Activated CD8-positive, alpha-beta memory T cell treated with anti-CD3 and anti-CD28 coated beads for 48 hours (primary cell): ENCODE measurements at regions not wholly inside any gene's neighbourhood (a gene's known extent, or its start where the extent isn't known, plus 50 kb on each side); places are given as distances from the start of the nearest gene placed in this dataset.
"Not testable (repeated sequence)": the region's sequence is repeated elsewhere in the genome, so short reads cannot be mapped to it uniquely, and the experiment has no call there.

Experiments used
- DNase-seq, 3 experiments: peaks; one replicate each; pipeline ENCODE4 v3.0.0-alpha.2; 2020; ENCODE audit warnings: low read depth in 2 of 3, low spot score in 2 of 3

DNA sequence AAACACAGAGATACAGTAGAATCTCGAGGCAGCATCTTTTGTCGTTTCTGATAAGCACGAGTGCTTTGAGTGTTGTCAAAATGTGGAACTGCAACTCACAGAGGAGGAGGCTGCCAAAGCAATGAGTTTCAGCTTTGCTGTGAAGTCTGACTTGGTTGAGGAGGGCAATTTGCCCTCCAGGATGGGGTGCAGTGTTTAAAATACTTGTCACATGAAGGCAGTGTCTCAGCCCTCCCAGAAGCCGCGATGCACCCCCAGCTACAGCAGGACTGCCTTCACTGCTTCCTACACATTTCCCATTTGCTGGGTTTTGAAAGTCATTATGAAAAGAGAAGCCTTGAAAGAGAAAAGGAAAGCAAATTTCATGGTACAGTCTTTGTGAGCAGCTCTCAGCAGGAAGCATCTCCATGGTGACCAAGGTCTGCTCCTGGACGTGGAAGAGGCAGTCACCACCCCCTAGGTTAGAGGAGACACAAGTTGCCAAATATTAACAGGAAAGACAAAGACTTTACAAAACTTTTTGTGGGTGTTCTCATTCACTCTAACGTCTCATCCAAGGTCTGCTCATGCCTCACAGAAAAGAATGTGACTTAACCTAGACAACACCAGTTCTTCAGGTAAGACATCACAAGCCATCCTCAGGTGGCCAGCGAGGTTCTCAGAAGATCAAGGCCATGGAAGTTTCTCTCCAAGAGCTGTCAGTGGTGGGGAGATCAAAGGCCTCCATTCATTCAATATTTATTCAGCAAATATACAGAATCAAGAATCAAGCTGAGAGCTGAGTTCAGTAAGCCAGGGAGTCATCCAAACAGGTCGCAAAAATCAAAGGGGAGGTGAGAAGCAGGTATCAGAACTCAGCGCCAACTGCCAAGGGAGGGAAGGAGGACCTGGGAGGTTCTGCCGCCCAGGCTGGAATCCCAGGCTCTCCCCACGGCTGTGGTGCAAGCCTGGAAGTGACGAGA is 476.0 kb downstream of the EIPR1 start:
- no peak for DNase-seq

GRCh38 chr2:2899826-2900225 is 477.8 kb downstream of the EIPR1 start:
- no peak for DNase-seq

GRCh38 chr2:2898744-2899143 is 478.9 kb downstream of the EIPR1 start:
- DNase-seq = no peak

DNA sequence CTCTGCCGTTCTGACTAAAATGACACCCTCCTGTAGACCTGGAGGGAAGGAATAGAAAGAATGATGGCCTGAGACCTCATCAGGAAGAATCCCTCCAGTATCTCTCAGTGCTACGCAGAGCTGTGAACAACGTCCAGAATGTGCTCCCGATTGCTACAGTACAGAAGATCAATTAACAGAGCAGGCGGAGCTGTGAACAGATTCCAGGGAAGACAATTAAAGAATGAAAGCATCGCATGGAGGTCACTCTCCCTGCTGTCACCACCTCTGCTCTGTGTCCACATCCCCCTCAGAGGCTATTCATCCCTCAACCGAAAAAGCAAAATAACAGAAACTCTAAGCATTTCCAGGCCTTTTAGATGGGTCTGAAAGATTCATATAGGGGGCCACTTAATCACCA is 481.0 kb downstream of the EIPR1 start:
- DNase-seq = no peak

- DNase-seq = no peak
Observed at GRCh38 chr2:2896011-2896410, 481.6 kb downstream of the EIPR1 start.

- not testable (repeated sequence) for DNase-seq
Observed at GRCh38 chr2:2894011-2894410, 483.6 kb downstream of the EIPR1 start.

- no peak for DNase-seq
Observed at GRCh38 chr2:2892892-2893291, 484.7 kb downstream of the EIPR1 start.

- DNase-seq = no peak
Observed at GRCh38 chr2:2892378-2892777, 485.2 kb downstream of the EIPR1 start.

DNA sequence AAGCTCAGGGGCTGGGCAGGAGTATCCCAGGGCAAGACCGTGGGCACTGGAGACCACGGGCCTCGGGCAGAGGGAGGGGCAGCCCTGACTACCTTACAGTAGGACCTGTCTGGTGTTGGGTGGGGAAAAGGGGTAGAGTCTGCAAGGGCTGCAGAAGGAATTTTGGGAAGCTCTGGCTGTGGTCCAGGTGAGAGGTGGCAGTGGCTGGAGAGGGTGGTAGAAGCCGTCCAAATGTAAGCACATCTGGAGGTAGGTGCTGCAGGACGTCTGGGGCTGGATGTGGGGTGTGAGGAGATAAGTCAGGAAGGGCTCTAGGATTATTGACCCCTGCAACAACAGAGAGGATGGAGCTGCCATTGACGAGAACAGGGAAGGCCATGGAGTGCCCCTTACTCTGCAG is 486.7 kb downstream of the EIPR1 start:
- DNase-seq = no peak

GRCh38 chr2:2890246-2890645 is 487.4 kb downstream of the EIPR1 start:
- DNase-seq = no peak

- DNase-seq = no peak
Observed at GRCh38 chr2:2889646-2890045, 488.0 kb downstream of the EIPR1 start.

DNA sequence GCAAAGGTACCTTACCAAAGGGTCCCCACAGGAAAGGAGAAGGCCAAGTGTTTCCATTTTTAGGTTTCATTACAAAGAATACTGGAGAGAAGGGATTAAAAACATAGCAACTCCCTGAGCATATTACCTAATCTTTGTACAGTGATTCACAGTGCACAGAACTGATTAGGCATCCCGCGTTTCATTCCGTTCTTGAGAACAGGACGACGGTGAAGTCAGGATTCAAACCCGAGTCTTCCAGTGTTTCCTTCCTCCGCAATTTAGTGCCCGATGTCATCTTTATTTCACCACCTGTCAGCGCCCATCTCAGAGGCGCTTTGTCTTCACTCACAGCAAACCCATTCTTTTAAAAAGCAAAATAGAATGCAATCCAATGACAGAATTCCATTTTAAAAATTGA is 488.5 kb downstream of the EIPR1 start:
- DNase-seq = no peak

DNA sequence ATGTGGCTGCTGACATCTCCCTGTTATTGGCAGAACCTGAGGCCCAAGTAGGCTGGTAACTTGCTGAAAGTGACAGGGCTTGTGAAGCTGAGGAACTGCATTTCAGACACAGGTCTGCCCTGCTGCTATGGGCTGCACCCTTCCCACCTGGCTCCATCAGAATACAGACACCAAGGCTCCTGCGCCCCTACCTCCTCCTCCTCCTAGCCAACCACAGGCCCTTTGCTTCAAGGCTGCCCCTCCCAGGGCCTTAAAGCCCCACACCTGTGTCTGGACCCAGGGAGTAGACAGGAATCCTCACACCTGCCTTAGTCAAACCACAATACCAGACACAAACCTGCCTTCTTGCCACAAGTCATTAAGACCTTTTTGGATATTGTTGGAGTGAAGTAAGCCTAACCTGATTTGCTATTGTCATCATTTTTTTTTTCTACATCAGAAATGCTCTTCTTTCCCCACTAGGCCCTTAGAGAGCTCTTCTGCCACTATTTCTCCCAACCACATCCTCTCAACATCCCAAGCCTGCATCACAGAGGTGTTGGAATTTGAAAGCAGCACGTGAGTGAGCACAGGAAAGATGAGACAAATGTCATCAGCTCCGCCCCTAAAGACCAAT is 489.7 kb downstream of the EIPR1 start:
- no peak for DNase-seq

GRCh38 chr2:2886922-2887321 is 490.7 kb downstream of the EIPR1 start:
- no peak for DNase-seq

GRCh38 chr2:2881499-2881898 is 496.1 kb downstream of the EIPR1 start:
- DNase-seq = no peak

DNA sequence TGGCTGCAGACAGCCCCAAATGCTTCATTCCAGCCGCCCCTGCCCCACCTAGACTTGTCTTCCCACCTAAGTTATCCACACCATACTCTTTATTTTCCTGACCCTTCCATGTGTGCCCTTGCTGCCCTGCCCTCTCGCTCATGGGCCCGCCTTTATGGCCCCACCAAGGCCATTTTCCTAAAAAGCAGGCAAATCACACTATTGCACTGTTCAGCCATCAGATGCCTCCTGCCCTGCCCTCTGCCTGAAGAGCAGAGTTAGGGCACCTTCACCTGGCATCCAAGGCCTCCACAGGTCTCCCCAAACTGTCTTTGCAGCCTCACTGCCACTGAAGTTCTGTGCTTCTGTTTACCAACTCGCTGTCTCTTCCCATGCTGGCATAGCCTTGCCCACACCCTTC is 496.7 kb downstream of the EIPR1 start:
- DNase-seq = no peak

DNA sequence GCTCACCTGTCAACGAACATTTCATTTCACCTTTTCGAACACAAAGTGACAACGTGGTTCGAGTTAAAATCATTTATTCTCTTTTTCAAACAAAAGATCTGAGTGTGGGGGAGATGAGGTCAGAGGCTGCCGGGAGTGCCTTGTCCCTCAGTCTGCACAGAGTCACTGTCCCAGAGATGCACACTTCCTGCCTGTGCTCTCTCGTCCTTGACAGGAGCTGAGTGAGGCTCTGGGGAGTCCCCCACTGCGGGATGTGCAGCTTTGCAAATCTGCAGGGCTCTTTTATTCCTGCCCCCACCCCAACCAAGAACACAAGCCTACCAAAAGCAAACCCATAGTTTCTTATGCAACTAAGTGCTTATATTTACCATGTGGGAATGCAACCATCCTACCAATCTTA is 497.8 kb downstream of the EIPR1 start:
- DNase-seq = no peak

GRCh38 chr2:2879071-2879470 is 498.5 kb downstream of the EIPR1 start:
- DNase-seq = no peak

- DNase-seq = no peak
Observed at GRCh38 chr2:2877427-2877826, 500.2 kb downstream of the EIPR1 start.

DNA sequence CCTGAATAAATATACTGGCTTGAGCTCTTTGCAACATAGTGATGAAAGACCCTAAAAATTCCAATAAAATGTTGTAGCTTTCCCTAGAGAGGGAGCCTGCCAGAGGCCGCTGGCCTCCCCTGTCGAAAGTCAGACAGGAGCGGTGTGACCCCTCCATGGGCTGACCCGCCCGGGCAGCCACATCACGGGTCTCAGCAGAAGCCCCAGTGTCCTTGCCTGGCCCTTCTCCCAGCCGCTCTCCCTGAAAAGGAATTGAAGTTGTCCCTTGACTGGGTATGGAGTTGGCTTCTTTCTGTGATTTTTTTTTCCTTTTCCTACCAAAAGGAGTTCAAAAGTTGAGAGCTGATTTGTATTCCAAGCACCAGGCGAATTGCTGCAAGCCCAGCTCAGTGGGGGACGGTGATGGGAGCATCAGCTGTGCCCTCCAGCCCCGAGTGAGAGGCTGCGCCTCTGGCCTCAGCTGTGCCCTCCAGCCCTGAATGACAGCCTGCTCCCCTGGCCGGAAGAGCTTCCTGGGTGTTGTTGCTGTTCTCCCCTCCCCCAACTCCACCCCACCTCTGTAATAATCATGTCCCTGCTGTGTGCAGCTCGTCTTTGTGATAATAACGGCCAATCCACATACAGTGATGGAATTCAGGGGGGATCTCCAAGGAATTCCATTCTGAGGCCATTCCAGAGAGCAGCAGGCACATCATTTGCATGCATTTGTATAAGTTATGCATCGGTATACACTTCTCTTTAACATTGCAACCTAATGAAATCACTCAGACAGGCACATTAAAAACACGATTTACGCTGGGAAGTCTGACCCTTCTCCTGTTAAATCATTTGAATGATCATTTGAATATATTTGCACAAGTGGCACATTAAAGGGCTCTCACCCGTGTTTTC is 501.0 kb downstream of the EIPR1 start:
- DNase-seq = no peak

DNA sequence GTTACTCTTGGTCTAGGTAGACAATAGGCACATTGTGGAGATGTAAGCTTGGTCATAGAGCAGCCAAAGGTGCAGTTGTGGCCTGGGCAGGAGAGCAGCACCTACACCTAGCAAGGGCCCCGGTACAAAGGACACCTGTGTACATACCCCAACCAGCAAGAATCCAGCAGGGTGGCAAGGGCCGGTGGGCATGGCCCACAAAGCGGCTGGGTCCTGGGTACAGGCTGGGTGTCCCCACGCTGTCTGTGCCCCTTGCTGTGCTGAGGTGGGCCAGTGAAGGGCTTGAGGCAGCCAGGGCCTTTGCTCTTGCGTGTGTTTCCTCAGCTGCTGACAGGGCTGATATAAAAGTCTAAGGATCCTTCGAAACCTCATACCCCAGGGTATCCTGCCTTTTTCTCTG is 501.8 kb downstream of the EIPR1 start:
- no peak for DNase-seq

DNA sequence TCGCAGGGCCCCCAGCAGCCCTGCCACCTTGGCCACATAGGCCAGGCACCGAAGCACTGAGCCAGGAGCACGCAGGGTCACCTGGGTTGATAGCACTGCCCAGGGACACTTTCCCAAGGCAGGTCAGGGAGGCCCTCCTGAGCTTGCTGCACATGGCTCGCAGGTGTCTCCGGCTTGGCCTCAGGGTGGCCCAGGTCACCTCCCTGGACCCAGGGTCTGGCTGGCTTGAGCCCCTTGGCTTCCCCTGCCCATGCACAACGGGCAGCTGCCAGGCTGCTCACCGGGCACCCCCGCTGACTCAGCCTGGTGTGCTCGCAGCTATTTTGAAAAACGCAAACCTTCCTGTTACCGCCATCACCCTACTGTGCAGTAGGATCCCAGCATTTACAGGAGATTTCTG is 502.3 kb downstream of the EIPR1 start:
- DNase-seq = no peak
